ENCODE measurements at regions not wholly inside any gene's neighbourhood (a gene's known extent, or its start where the extent isn't known, plus 50 kb on each side); places are given as distances from the start of the nearest gene placed in this dataset.

GRCh38 chr13:105436943-105437342, 1098.5 kb downstream of the EFNB2 start:
- TF ChIP-seq CTCF (IDR thresholded peaks at IDR 0.05) (no peak), POLR2A (IDR thresholded peaks at IDR 0.05) (no peak)

Measured in thyroid gland (tissue), 4 donors.